CD4-positive, alpha-beta T cell treated with Interleukin-10 for 1 hour (primary cell): ENCODE measurements at regions not wholly inside any gene's neighbourhood (a gene's known extent, or its start where the extent isn't known, plus 50 kb on each side); places are given as distances from the start of the nearest gene placed in this dataset.

Experiments
- DNase-seq: peaks from one replicate; pipeline ENCODE4 v3.0.0-alpha.2; 2020

DNA sequence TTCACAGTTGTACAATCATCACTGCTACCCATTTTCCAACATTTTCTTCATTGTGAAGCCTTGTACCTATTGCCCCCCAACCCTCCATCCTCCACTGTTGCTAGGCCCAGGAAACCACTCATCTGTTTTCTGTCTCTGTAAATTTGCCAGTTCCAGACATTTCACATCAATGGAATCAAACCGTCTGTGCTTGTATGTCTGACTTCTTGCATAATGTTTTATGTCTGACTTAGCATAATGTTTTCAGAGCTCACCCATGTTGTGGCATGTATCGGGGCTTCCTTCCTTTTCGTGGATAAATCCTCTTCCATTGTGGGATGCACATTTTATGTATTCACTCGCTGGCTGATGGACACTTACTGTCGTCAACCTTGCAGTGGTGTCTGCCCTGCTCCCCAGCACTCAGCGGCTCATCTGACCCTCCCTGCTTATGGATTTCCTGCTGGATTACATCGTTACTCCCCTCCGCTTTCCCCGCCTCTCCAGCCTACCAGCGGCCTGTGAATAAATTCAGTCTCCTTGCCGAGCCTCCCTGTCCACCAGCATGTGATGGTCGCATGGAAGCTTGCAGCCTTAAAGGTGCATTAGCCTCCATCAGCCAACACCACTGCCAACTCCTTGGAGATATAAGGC, 727.6 kb upstream of the TMEM132C start:
- no peak for DNase-seq

- no peak for DNase-seq
These were observed 724.6 kb upstream of the TMEM132C start for GRCh38 chr12:127542391-127542790.

- DNase-seq: no peak
These were observed 724.0 kb upstream of the TMEM132C start for GRCh38 chr12:127542931-127543330.

- no peak for DNase-seq
These were observed 720.1 kb upstream of the TMEM132C start for GRCh38 chr12:127546721-127547505.

- DNase-seq: no peak
These were observed 718.8 kb upstream of the TMEM132C start for GRCh38 chr12:127548123-127548553.

DNA sequence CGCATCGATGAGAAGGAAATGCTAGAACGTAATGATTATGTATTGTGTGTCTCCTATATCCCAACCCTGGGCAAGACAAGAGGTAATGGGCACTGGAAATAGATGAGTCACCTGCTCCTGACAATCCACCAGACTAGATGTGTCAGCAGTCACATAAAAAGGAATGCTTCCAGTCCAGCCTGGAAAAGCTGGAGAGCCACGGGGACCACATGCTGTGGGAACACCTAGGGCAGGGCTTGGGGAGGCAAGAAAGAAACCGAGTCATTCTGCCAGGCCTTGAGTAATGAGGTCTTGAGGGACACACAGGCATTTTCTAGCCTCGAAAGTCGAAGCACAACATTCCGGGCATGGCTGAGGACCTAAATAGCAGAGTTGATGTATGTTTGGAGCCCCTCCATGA, 716.7 kb upstream of the TMEM132C start:
- no peak for DNase-seq

DNA sequence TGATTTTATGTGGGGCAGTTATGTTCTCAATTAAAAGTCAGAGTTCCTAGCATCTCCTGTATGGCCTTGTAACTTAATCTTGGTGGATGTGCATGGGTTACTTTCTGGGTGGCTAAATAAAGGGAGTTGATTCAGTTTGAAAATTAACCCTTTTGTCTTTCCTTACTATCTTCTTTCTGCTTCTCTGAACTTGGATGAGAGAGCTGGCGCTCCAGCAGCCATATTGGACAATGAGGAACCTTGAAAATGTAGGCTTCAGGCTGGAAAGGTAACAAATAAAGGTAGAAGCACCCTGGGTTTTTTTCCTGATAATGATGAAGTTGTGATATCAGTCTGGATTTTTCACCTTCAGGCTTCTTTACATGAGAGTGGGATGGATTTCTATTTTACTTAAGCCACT, 714.1 kb upstream of the TMEM132C start:
- DNase-seq: no peak

DNA sequence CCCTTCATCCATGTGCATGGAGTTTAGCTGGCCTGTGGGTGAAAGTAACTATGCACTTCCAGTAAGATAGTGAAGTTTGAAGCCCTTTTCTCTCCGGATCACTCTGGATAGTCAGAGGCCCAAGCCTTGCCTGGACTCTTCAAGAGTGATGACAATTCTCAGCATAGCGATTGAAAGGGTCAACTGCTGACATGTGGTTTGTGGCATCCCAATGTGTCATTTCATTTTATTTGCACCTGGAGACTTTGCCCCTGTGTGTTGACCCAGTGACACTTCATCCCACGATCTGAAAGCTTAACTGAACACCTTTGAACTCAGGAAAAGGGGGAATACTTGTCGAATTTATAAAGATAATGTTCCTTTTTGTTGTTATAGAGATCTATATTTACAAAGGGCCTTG, 711.9 kb upstream of the TMEM132C start:
- no peak for DNase-seq

DNA sequence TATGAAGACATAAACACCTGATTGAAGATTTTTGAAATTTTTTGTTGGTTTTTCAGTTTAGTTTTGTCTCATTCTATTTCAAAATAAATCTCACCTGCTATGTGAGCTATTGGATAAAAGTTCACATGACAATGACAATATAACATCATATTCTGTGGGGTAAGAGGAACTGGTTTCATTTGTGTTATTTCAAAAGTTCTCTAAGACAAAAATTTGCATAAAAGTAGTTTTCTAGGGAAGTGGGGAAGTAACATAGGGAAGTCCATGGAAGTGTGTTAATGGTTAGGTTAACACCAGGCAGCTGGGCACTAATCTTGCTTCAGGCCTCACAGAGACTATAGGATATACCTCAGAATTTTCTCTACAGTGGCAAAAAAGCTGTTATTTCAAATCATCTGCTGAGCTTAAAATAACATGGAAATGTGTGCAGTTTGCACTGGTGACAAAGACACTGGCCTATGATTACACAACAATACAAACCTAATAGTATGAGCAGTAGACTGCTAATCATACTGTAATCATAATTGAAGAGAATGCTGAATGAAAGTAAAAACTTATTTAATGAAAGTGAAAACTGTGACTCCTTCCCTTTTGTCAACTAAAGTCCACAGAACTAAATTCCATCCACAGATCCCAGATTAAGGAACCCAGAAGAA, 710.6 kb upstream of the TMEM132C start:
- DNase-seq: no peak

DNA sequence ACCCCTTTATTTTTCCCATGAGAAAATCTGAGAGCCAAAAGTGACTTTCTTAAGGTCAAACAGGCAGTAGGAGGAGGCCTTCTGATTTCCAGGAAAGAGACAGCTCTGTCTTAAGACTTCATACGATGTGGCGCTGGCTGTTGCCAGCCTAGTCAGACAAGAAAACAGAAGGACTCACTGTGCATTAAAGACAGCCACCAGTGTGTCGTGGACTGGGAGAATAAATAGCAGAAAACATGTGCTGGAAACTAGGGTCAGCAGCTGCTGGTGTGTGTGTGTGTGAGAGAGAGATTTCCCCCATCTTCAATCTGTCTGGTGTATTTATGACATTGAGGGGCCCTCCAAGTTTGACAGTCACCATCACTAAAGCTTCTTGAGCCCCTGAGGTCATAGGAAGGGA, 708.6 kb upstream of the TMEM132C start:
- no peak for DNase-seq

GRCh38 chr12:127559349-127560040, 707.5 kb upstream of the TMEM132C start:
- peak; percentile 38 for DNase-seq

DNA sequence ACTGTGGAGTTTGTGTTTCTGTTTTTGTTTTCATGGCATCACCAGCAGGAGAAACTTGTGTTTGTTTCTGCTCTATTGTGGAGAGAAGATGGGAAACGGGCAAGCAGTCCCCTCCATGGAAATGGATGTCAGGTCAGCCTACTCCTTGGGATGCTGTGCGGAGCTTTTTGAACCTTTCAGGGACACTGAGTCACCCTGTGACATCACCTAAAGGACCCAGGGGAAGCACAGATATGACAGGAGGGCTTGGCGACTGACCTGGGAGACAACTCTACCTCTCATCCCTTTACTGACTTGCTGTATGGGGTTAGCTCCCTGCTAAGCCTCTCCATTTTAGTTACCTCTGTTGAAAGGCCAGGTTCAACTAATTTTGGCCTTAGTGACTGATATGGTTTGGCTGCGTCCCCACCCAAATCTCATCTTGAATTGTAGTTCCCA, 706.9 kb upstream of the TMEM132C start:
- DNase-seq: no peak

GRCh38 chr12:127562816-127563215, 704.2 kb upstream of the TMEM132C start:
- no peak for DNase-seq

DNA sequence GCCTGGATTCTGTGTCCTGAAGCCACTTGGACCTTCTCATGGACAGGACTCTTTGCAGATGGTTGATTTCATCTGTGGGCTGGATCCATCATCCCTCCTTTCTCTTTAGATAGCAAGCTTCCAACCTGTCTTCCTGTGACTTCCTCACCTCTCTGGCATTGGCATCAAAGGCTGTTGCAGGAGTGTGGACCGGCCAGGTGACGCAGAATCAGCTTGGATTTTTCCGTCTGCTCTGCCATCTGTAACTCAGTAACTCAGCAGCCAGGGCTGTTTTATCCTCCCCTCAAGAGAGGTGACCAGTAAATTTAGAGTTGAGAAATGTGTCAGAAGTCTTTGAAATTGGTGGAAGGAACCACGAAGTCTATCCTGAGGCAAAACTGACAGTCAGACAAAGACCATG, 701.7 kb upstream of the TMEM132C start:
- no peak for DNase-seq

- no peak for DNase-seq
These were observed 699.4 kb upstream of the TMEM132C start for GRCh38 chr12:127567531-127567930.

GRCh38 chr12:127570387-127570786, 696.6 kb upstream of the TMEM132C start:
- no peak for DNase-seq

GRCh38 chr12:127570793-127571360, 696.1 kb upstream of the TMEM132C start:
- DNase-seq: no peak

DNA sequence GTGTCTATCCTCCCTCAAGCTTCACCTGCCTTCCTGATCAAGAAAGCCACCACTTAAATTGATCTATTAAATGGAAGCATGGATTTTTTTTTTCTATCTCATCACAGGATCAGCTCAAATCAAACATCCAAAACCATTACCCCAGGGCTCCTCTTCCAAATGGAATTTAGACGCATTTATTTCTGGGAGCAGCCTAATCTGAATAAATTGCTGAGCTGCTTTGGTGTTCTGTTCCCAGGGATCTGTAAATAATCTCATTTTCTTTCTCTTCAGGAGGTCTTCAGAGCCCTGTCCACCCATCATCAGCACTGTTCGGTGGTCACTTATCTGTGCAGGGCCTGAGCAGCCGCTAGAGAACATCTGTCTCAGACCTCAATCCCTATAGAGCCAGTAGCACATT, 695.4 kb upstream of the TMEM132C start:
- DNase-seq: no peak

DNA sequence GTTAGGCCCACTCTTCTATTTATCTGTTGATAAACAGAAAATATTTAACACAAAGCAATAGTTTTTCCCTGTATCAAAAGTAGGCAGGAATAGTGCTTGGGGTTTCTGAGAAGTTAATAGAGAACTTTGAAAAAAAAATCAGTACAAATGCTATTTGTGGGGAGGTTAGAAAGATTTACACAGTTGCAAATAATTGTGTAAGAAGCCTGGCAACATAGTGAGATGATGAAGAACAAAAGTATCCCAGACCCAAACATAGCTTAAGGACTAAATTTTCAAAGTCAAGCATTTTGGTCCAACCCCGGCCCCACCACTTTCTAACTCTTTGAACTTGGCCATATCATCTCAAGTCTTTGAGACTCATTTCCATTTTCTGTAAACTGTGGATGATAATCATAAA, 687.5 kb upstream of the TMEM132C start:
- DNase-seq: no peak

DNA sequence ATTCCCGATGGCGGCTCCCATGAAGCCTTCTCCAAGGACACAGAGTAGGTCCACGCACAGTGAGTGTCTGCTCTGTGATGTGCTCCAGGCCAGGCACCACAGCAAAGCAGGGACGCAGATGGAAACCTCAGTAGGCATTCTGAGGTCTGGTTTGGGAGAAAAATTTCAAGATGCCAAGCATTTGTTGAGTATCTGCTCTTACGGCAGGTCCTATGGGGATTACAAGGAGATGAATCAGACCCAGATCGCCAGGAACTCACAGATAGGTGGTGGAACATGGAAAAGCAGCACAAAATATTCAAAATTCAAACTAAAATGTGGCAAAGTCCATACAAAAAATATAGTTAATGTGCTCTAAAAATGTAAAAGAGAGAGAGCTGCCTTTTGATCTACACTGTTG, 684.9 kb upstream of the TMEM132C start:
- DNase-seq: no peak

DNA sequence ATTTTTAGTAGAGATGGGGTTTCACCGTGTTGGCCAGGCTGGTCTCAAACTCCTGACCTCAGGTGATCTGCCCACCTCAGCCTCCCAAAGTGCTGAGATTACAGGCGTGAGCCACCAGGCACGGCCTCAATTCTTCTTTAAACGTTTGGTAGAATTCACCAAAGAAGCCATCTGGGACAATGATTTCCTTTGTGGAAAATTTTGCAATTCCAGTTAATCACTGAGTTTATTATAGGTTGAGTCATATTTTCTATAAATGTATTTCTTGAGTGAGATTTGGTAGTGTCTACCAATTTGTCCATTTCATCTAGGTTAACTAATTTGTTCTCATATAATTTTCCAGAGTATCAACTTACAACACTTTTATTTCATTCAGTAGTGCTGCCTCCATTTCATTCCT, 683.9 kb upstream of the TMEM132C start:
- DNase-seq: no peak

DNA sequence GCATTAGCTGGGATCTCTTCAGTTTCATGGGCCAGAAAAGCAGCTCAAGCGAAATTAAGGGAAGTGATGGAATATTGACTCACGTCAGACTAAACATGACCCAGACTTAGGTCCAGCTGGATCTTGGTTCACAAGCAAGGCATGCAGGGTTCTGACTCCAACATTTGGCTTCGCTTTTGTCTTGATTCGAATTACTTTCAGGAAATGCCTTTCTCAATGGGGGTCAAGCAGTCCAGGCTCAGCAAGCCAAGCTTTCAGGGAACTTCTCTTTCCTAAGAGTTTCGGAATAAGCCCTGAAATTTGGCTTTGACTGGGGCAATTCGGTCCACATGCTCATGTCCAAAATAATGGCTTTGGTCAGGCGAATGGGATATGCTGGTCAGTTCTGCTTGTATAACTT, 678.7 kb upstream of the TMEM132C start:
- no peak for DNase-seq

- DNase-seq: no peak
These were observed 677.4 kb upstream of the TMEM132C start for GRCh38 chr12:127589541-127589940.
